Activated naive CD4-positive, alpha-beta T cell treated with anti-CD3 and anti-CD28 coated beads for 36 hours (primary cell): ENCODE measurements at regions not wholly inside any gene's neighbourhood (a gene's known extent, or its start where the extent isn't known, plus 50 kb on each side); places are given as distances from the start of the nearest gene placed in this dataset.
A peak's percentile ranks its signal among the peaks of the same experiment; 100 is the strongest.

Experiments used
- CTCF ChIA-PET: fragments of 350-600 bp; sonication (Branson Sonifier 250); formaldehyde crosslinking; loops from one replicate; lab custom pipeline; 2021; ENCODE audit warnings: antibody characterized with exemption; lab: Charles Lee
- DNase-seq: peaks from one replicate; pipeline ENCODE4 v3.0.0-alpha.2; 2020
- H3K27ac Mint-ChIP-seq: one replicate; pipeline ENCODE4 v1.8.0; 2021; ENCODE audit warnings: mild to moderate bottlenecking, mixed read lengths
- H3K27me3 Mint-ChIP-seq: one replicate; pipeline ENCODE4 v1.8.0; 2021; ENCODE audit warnings: low read depth, mixed read lengths
- H3K36me3 Mint-ChIP-seq: one replicate; pipeline ENCODE4 v1.8.0; 2021; ENCODE audit warnings: low read depth, mixed read lengths
- H3K4me1 Mint-ChIP-seq: one replicate; pipeline ENCODE4 v1.8.0; 2021; ENCODE audit warnings: low read depth, mixed read lengths
- H3K4me3 Mint-ChIP-seq: one replicate; pipeline ENCODE4 v1.8.0; 2021; ENCODE audit warnings: mild to moderate bottlenecking, moderate library complexity, mixed read lengths
- H3K9me3 Mint-ChIP-seq: one replicate; pipeline ENCODE4 v1.8.0; 2021; ENCODE audit warnings: mixed read lengths
- intact Hi-C: fragments of 100-400 bp; cut with micrococcal nuclease; formaldehyde crosslinking; loops from one replicate; pipeline ENCODE4 v1.15.1; 2023

DNA sequence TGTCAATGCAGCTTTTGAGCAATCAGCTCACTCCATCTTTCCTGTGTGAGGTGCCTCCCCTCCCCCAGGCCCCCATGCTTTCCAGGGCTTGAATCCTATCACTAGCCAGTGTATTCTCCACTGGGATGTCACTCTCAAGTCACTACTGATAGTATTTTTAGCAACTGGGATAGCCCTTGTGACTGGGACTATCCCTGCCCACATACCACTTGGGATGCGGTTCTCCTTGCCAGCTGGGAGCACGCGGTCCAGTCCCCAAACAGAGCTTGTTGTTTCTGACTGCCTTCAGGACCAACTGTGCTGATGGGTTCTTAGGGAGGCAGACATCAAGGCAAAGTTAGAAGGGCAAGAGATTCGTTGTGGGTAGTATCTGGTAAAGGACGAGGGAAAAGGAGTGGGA is 134.9 kb downstream of the FAM161A start:
- intact Hi-C loops: no loop called here
- Mint-ChIP-seq H3K4me1 (no peaks in the 10 kb centered on the region), H3K27ac (no peak overlapping the region), H3K9me3 (no peaks in the 10 kb centered on the region), H3K36me3 (no peaks in the 10 kb centered on the region), H3K4me3 (no peak overlapping the region), H3K27me3 (no peaks in the 10 kb centered on the region)
- CTCF ChIA-PET: no interaction called here
- no peak for DNase-seq

- Mint-ChIP-seq H3K27ac (no peak overlapping the region), H3K4me1 (no peaks in the 10 kb centered on the region), H3K4me3 (no peak overlapping the region), H3K36me3 (no peaks in the 10 kb centered on the region), H3K27me3 (no peaks in the 10 kb centered on the region), H3K9me3 (no peaks in the 10 kb centered on the region)
- CTCF ChIA-PET: no interaction called here
- DNase-seq: no peak
- intact Hi-C loops: no loop called here
Measured at GRCh38 chr2:61715506-61715905, 138.4 kb downstream of the FAM161A start.

DNA sequence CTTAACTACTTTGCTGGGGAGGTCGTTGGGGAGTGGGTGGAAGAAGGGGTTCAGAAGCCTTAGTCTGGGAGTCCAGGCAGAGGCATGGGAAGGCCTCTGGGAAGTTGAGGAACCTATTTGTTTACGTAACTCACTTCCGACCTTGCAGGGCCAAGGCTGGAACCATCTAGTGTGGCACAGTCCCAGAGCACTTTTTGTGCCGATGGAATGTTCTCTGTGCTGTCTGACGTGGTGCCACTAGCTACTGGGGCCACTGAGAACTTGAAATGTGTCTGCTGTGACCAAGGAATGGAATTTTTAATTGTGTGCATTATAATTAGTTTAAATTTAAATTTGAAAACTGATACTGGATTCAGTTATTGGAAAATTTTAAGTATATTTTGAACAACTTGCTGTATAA is 139.7 kb downstream of the FAM161A start:
- Mint-ChIP-seq H3K4me1 (no peaks in the 10 kb centered on the region), H3K9me3 (no peaks in the 10 kb centered on the region), H3K27ac (no peak overlapping the region), H3K27me3 (no peaks in the 10 kb centered on the region), H3K4me3 (no peak overlapping the region), H3K36me3 (no peaks in the 10 kb centered on the region)
- no peak for DNase-seq
- CTCF ChIA-PET: no interaction called here
- intact Hi-C loops: no loop called here

GRCh38 chr2:61713457-61713856 is 140.4 kb downstream of the FAM161A start:
- Mint-ChIP-seq H3K36me3 (no peaks in the 10 kb centered on the region), H3K27ac (no peak overlapping the region), H3K4me3 (no peak overlapping the region), H3K27me3 (no peaks in the 10 kb centered on the region), H3K4me1 (no peaks in the 10 kb centered on the region), H3K9me3 (no peaks in the 10 kb centered on the region)
- intact Hi-C loops: no loop called here
- CTCF ChIA-PET: interaction anchor here (0.7 to 1.2 kb wide), 2 partner anchors 10 to 146 kb away, joined by 3 to 4 read pairs; no protein-coding TSS in a partner anchor
- no peak for DNase-seq

DNA sequence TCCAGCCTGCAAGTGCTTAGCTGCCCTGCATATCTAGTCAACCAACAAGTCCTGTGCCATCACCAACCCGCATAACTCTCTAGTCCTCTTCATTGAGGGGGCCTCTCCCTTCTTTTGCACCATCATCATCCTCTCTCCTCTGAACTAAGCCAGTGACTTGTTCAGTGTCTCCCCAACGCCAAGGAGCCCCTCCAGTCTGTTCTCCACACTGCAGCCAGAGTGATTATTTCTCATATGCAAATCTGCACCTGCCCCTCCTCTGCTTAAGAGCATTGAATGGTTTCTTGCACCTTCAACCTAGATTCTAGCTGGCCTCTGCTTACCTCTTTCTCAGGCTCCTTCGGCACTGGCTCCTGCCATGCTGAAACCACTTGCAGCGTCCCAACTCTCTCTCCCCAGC is 141.8 kb downstream of the FAM161A start:
- H3K9me3 Mint-ChIP-seq: no peaks in the 10 kb centered on the region
- H3K36me3 Mint-ChIP-seq: no peaks in the 10 kb centered on the region
- no peak for DNase-seq
- no peaks in the 10 kb centered on the region for H3K27me3 Mint-ChIP-seq
- no peak overlapping the region for H3K4me3 Mint-ChIP-seq
- CTCF ChIA-PET: no interaction called here
- H3K4me1 Mint-ChIP-seq: no peaks in the 10 kb centered on the region
- H3K27ac Mint-ChIP-seq: no peak overlapping the region
- intact Hi-C loops: no loop called here

- H3K4me3 Mint-ChIP-seq: no peak overlapping the region
- H3K4me1 Mint-ChIP-seq: no peaks in the 10 kb centered on the region
- no peak overlapping the region for H3K27ac Mint-ChIP-seq
- CTCF ChIA-PET: no interaction called here
- H3K27me3 Mint-ChIP-seq: no peaks in the 10 kb centered on the region
- H3K9me3 Mint-ChIP-seq: no peaks in the 10 kb centered on the region
- intact Hi-C loops: no loop called here
- DNase-seq: no peak
- no peaks in the 10 kb centered on the region for H3K36me3 Mint-ChIP-seq
Measured at GRCh38 chr2:61710711-61711110, 143.1 kb downstream of the FAM161A start.

DNA sequence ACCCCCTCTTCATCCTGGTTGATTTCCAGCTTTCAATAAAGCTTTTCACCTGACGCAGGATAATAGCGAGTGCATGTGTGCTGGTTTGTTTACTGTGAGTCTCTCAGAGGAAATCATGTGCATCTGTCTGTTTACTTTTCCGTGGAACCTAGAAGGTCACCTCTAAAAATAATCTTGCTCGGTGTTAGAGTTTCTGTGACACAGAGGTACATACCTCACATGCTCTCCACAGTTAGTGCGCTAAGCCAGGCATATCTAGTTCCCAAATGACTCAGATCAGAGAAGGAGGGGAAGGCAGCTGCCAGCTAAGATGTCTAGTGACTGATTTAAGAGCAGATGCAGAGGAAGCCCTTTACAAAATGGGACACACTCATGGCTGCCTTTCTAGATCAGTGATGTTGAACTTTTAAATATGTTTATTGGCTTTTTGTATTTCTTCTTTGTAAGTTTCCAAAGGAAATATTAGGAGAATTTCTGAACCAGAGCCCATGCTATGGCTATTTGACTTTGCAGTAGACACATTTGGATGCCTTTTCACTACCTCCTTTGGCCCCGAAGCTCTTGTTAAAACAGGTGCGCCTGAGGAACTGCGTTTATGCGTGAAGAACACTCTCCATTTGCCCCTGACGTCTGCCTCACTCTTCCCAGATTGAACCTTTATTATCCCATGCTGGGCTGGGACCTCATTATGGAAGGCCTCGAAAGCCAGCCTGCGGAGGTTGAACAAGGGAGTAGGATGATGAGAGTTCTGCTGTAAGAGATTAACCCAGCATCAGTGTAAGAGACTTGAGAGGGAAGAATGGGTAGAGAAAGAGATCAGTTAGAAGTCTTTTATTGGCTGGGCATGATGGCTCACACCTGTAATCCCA is 145.6 kb downstream of the FAM161A start:
- intact Hi-C loops: no loop called here
- no peaks in the 10 kb centered on the region for H3K4me1 Mint-ChIP-seq
- H3K27me3 Mint-ChIP-seq: no peaks in the 10 kb centered on the region
- CTCF ChIA-PET: interaction anchor here (1.0 kb wide), 1 partner anchor 61 kb away, joined by 4 read pairs; no protein-coding TSS in a partner anchor
- H3K36me3 Mint-ChIP-seq: no peaks in the 10 kb centered on the region
- no peaks in the 10 kb centered on the region for H3K9me3 Mint-ChIP-seq
- no peak overlapping the region for H3K27ac Mint-ChIP-seq
- DNase-seq: peak; percentile 46
- no peak overlapping the region for H3K4me3 Mint-ChIP-seq

DNA sequence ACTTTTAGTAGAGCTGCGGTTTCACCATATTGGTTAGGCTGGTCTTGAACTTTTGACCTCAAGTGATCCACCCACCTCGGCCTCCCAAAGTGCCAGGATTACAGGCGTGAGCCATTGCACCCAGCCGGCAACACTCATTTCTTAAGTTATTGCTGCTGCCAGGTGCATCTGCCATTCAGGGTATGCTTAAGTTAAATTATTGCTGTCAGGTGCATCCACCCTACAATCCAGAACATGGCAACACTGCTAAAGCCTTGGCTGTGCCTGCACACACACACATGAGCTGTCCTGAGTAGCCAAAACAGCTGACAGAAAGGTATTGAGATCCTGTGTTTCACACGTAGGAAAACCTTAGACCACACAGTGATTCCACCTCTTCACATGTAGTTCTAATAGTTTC is 148.2 kb downstream of the FAM161A start:
- H3K9me3 Mint-ChIP-seq: no peaks in the 10 kb centered on the region
- intact Hi-C loops: no loop called here
- H3K36me3 Mint-ChIP-seq: no peaks in the 10 kb centered on the region
- H3K27me3 Mint-ChIP-seq: no peaks in the 10 kb centered on the region
- CTCF ChIA-PET: no interaction called here
- no peak for DNase-seq
- no peak overlapping the region for H3K4me3 Mint-ChIP-seq
- no peak overlapping the region for H3K27ac Mint-ChIP-seq
- no peaks in the 10 kb centered on the region for H3K4me1 Mint-ChIP-seq

DNA sequence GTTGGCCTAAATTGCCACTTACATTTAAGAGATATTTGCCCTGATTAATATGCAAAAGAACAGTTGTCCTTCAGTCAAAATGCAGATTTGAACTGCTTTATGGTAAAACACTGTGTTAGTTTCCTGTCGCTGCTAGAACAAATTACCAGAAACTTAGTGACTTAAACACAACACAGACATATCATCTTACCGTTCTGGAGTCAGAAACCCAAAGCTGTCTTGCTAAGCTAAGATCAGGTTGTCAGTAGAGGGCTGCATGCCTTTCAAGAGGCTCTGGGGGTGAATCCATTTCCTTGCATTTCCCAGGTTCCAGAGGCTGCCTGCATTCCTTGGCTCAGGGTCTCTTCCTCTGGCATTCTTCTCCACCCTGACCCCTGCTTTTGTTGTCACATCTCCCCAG is 149.5 kb downstream of the FAM161A start:
- Mint-ChIP-seq H3K27me3 (no peaks in the 10 kb centered on the region), H3K4me3 (no peak overlapping the region), H3K27ac (no peak overlapping the region), H3K4me1 (no peaks in the 10 kb centered on the region), H3K9me3 (no peaks in the 10 kb centered on the region), H3K36me3 (no peaks in the 10 kb centered on the region)
- DNase-seq: no peak
- intact Hi-C loops: no loop called here
- CTCF ChIA-PET: no interaction called here

DNA sequence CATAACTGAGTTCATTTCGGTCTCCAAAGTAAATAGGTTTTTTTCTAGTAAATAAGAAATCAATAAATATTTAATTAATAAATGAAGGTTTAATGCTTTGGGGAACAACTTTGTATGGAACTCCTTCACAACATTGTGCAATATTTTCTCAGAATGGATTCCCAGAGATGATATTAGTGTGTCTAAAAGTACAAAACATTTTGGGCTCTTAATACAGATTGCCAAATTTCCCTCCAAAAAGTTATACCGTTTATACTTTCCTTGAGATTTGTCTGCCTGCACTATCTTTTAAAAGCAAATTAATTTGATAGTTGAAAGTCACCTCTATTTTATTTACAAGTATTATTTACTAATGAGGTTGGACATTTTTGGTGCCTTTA is 151.8 kb downstream of the FAM161A start:
- H3K4me3 Mint-ChIP-seq: no peak overlapping the region
- no peak for DNase-seq
- CTCF ChIA-PET: interaction anchor here (1.2 kb wide), 1 partner anchor 45 kb away, joined by 4 read pairs; no protein-coding TSS in a partner anchor
- H3K9me3 Mint-ChIP-seq: no peaks in the 10 kb centered on the region
- H3K36me3 Mint-ChIP-seq: no peaks in the 10 kb centered on the region
- intact Hi-C loops: no loop called here
- no peaks in the 10 kb centered on the region for H3K4me1 Mint-ChIP-seq
- no peak overlapping the region for H3K27ac Mint-ChIP-seq
- no peaks in the 10 kb centered on the region for H3K27me3 Mint-ChIP-seq

DNA sequence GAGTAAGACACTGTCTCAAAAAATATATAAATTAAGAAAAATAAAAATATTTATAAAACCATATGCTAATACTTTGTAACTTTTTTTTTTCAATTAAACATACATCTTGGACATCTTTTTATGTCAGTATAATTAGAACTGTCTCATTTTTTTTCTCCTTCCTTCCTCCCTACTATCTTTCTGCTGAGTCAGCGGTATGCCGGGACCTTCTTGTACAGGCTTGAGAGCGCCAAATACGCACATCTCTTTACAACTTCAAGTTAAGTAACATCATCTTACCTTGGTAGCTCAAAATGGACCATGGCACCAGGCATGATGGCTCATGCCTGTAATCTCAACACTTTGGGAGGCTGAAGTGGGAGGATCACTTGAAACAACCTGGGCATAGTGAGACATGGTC is 153.4 kb downstream of the FAM161A start:
- H3K9me3 Mint-ChIP-seq: no peaks in the 10 kb centered on the region
- CTCF ChIA-PET: interaction anchor here (0.9 kb wide), 1 partner anchor 89 kb away, joined by 4 read pairs; no protein-coding TSS in a partner anchor
- intact Hi-C loops: no loop called here
- no peaks in the 10 kb centered on the region for H3K27me3 Mint-ChIP-seq
- H3K4me1 Mint-ChIP-seq: no peaks in the 10 kb centered on the region
- H3K4me3 Mint-ChIP-seq: no peak overlapping the region
- H3K36me3 Mint-ChIP-seq: no peaks in the 10 kb centered on the region
- no peak for DNase-seq
- no peak overlapping the region for H3K27ac Mint-ChIP-seq

- DNase-seq: peak; percentile 88
- H3K36me3 Mint-ChIP-seq: no peaks in the 10 kb centered on the region
- peak overlapping the region; percentile 59 for H3K27ac Mint-ChIP-seq
- intact Hi-C loops: loop anchor here (1.0 to 10.0 kb wide), 9 partner anchors 23 to 938 kb away; partner anchors contain the start of genes B3GNT2, FAM161A, PAPOLG and PEX13
- H3K4me3 Mint-ChIP-seq: peak overlapping the region; percentile 86
- H3K27me3 Mint-ChIP-seq: no peaks in the 10 kb centered on the region
- H3K9me3 Mint-ChIP-seq: no peaks in the 10 kb centered on the region
- peaks cover 11% of the 10 kb centered on the region for H3K4me1 Mint-ChIP-seq
- CTCF ChIA-PET: interaction anchor here (0.7 kb wide), 1 partner anchor 78 kb away, joined by 4 read pairs; no protein-coding TSS in a partner anchor
Measured at GRCh38 chr2:61694312-61695274, 156.4 kb upstream of the XPO1 start.
